OCI-LY3 (cell line): ENCODE measurements at regions not wholly inside any gene's neighbourhood (a gene's known extent, or its start where the extent isn't known, plus 50 kb on each side); places are given as distances from the start of the nearest gene placed in this dataset.

Experiments
- H2AFZ ChIP-seq: fragments of 200-600, 300-600 bp; shearing (Covaris generic); 2 replicates; pipeline ENCODE4 v1.6.0; 2014; ENCODE audit warnings: antibody characterized with exemption, low read depth, low read length
- H3K27ac ChIP-seq: fragments of 200-600, 300-600 bp; sonication (generic); 2 replicates; pipeline ENCODE4 v1.5.1; 2014; ENCODE audit warnings: mild to moderate bottlenecking, low read length, moderate library complexity, mixed read lengths
- H3K27me3 ChIP-seq: fragments of 200-600, 300-600 bp; sonication (generic); 2 replicates; pipeline ENCODE4 v1.6.1; 2014; ENCODE audit warnings: low read depth, low read length, mixed read lengths
- H3K36me3 ChIP-seq: fragments of 200-600, 300-600 bp; sonication (generic); replicated peaks from 2 replicates; pipeline ENCODE3; 2014; ENCODE audit warnings: low read depth, low read length, mixed read lengths
- H3K4me1 ChIP-seq: fragments of 300-600, 200-600 bp; sonication (generic); 2 replicates; pipeline ENCODE4 v1.6.1; 2014; ENCODE audit warnings: low read length, mixed read lengths
- H3K4me2 ChIP-seq: fragments of 200-600, 300-600 bp; sonication (generic); 2 replicates; pipeline ENCODE4 v1.6.1; 2014; ENCODE audit warnings: low read length, mixed read lengths
- H3K4me3 ChIP-seq: fragments of 300-600, 200-600 bp; sonication (generic); 2 replicates; pipeline ENCODE4 v1.5.1; 2014; ENCODE audit warnings: antibody characterized with exemption, mild to moderate bottlenecking, low read length, moderate library complexity
- H3K79me2 ChIP-seq: fragments of 300-600, 200-600 bp; shearing (Covaris generic); 2 replicates; pipeline ENCODE4 v1.6.1; 2014; ENCODE audit warnings: mild to moderate bottlenecking, low read length, mixed read lengths
- H3K9ac ChIP-seq: fragments of 300-600, 200-600 bp; shearing (Covaris generic); 2 replicates; pipeline ENCODE4 v1.6.0; 2014; ENCODE audit warnings: mild to moderate bottlenecking, low read length, moderate library complexity
- H3K9me3 ChIP-seq: fragments of 200-600, 300-600 bp; shearing (Covaris generic); 2 replicates; pipeline ENCODE4 v1.6.1; 2014; ENCODE audit warnings: low read length, mixed read lengths; ENCODE audit not compliant: insufficient read depth
- H4K20me1 ChIP-seq: fragments of 200-600, 300-600 bp; sonication (generic); 2 replicates; pipeline ENCODE4 v1.6.1; 2016; ENCODE audit warnings: low read length, mixed read lengths; ENCODE audit not compliant: insufficient read depth
- EZH2phosphoT487 ChIP-seq: fragments of 200-600 bp; shearing (Covaris generic); IDR thresholded peaks from 2 replicates; pipeline ENCODE4 v1.6.1; 2018; ENCODE audit warnings: antibody characterized with exemption, mixed run types, low read depth
- TF ChIP-seq, protein P1 (sequence below): fragments of 200-600, 300-600 bp; sonication (generic); IDR thresholded peaks from 2 replicates; pipeline ENCODE4 v1.5.1; 2014; ENCODE audit warnings: antibody characterized with exemption, low read length, low read depth

DNA sequence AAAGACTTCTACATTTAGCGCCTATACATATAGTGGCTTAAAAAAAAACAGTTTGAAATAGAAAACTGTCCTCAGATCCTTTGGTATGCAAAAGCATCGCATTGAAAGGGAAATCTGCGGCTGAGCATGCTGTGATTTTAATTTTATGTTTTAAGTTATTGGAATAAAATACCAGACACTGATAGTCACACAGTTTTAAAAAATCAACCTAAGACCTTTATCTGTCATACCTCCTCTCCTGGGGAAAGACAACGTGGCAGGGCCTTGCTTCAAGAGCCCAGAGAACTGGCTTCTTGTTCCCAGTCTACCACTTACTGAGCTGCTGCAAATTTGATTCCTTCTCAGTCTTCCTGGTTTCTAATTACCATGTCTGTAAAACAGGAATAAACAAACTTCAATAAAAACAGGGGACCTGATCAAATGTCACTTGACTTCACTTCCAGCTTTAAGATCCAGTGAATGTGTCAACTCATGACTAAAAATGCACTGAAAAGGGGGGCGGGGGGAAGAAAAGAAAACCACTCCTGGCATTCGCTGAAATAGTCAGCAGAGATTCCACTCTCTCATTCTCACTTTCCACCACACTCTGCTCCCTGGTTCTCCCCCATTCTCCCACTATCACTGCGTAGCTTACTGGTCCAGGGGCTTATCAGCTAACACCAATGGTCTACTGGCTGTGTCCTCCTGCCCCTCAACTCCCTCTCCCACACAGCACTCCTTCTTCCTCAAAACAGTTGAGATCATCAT, 494.7 kb upstream of the MARCKS start:
- no peaks in the 10 kb centered on the region for H3K9me3 ChIP-seq
- no peak overlapping the region for H2AFZ ChIP-seq
- H3K9ac ChIP-seq: no peak overlapping the region
- no peaks in the 10 kb centered on the region for H3K79me2 ChIP-seq
- H3K4me3 ChIP-seq: no peak overlapping the region
- H3K4me2 ChIP-seq: no peak overlapping the region
- no peaks in the 10 kb centered on the region for H4K20me1 ChIP-seq
- H3K27me3 ChIP-seq: no peaks in the 10 kb centered on the region
- H3K36me3 ChIP-seq: no peaks in the 10 kb centered on the region
- H3K27ac ChIP-seq: no peak overlapping the region
- no peaks in the 10 kb centered on the region; the same call in 1 of the 2 replicates for H3K4me1 ChIP-seq
- no peak for TF ChIP-seq EZH2phosphoT487
- TF ChIP-seq, protein P1, sequence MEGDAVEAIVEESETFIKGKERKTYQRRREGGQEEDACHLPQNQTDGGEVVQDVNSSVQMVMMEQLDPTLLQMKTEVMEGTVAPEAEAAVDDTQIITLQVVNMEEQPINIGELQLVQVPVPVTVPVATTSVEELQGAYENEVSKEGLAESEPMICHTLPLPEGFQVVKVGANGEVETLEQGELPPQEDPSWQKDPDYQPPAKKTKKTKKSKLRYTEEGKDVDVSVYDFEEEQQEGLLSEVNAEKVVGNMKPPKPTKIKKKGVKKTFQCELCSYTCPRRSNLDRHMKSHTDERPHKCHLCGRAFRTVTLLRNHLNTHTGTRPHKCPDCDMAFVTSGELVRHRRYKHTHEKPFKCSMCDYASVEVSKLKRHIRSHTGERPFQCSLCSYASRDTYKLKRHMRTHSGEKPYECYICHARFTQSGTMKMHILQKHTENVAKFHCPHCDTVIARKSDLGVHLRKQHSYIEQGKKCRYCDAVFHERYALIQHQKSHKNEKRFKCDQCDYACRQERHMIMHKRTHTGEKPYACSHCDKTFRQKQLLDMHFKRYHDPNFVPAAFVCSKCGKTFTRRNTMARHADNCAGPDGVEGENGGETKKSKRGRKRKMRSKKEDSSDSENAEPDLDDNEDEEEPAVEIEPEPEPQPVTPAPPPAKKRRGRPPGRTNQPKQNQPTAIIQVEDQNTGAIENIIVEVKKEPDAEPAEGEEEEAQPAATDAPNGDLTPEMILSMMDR: no peak

DNA sequence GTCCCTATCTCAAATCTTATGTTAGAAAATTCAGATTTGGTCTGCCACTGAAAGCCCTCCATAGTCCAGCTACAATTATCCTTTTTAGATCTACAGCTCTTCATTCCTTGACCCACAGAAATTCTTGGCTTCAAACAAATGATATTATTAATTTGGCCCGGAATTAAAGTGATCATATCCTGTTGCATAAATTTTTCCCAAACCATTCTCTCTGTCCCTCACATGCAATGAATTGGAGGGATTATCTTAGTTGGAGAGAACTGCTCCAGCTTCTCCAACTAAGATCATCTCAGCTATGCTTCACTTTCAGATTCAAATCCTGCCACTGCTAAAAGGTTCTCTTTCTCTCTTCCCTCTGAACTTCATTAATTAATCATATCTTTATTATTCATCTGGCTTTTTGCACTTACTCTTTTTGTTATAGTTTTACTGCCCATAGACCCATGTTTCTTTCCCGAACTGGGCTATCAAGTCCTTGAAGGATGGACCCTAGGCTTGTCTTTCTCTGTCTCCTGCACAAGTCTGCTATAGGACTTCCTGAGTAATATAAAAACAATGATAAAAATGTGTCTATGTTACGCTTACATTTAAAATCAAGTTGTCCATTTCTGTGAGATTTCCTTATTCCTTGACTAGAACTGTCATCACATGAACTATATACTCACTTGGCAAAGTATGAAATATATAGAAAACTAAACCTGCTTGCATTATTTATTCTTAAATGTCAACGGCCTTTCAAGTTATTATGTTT, 493.9 kb upstream of the MARCKS start:
- Histone ChIP-seq H3K79me2 (no peaks in the 10 kb centered on the region), H4K20me1 (no peaks in the 10 kb centered on the region), H3K9me3 (no peaks in the 10 kb centered on the region), H3K4me3 (no peak overlapping the region), H3K27ac (no peak overlapping the region), H2AFZ (no peak overlapping the region), H3K4me2 (no peak overlapping the region), H3K27me3 (no peaks in the 10 kb centered on the region), H3K4me1 (no peaks in the 10 kb centered on the region; the same call in 1 of the 2 replicates), H3K9ac (no peak overlapping the region), H3K36me3 (no peaks in the 10 kb centered on the region)
- TF ChIP-seq, protein P1: no peak
- TF ChIP-seq EZH2phosphoT487: no peak

DNA sequence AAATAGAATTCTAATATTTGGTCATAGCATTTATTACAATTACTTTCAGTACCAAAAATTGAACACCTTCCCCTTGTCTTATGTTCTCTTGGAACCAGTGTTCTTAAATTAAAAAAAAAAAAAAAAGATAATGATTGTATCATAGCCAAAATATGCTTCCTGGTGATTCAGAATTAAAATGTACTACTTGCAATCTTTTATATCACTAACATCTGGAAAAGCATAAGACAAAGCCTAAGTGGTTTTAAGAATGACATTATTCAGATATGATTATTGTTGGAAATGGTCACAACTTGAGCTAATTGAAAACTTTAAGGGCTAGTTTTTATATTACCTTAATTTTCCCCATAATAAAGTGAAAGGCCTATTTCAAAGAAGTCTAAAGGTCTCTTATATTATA, 493.3 kb upstream of the MARCKS start:
- no peaks in the 10 kb centered on the region; the same call in 1 of the 2 replicates for H3K4me1 ChIP-seq
- no peak overlapping the region for H3K9ac ChIP-seq
- no peaks in the 10 kb centered on the region for H4K20me1 ChIP-seq
- no peak overlapping the region for H3K4me3 ChIP-seq
- TF ChIP-seq, protein P1: no peak
- TF ChIP-seq EZH2phosphoT487: no peak
- no peaks in the 10 kb centered on the region for H3K79me2 ChIP-seq
- H2AFZ ChIP-seq: no peak overlapping the region
- no peaks in the 10 kb centered on the region for H3K27me3 ChIP-seq
- H3K36me3 ChIP-seq: no peaks in the 10 kb centered on the region
- no peaks in the 10 kb centered on the region for H3K9me3 ChIP-seq
- no peak overlapping the region for H3K4me2 ChIP-seq
- no peak overlapping the region for H3K27ac ChIP-seq

DNA sequence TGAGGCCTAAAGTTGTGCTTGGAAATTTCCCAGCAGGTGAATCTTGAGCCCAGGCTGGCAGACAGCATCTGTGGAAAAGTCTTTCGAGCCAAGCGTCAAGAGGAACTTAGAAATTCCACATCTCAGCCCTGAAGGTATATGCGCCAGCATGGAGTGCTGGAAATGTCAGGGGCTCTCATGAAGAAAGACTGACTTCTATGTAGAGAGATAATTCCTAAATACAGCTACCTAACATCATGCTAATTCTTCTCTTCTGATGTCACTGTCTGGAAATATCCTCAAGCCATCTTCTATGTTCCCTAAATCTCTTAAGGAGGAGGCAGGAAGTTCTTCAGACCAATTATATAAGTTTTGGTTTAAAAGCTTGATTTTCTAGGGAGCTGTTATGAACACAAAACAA, 492.4 kb upstream of the MARCKS start:
- no peaks in the 10 kb centered on the region for H3K27me3 ChIP-seq
- no peaks in the 10 kb centered on the region for H3K79me2 ChIP-seq
- no peaks in the 10 kb centered on the region; the same call in 1 of the 2 replicates for H3K4me1 ChIP-seq
- no peaks in the 10 kb centered on the region for H3K36me3 ChIP-seq
- H3K27ac ChIP-seq: no peak overlapping the region
- H3K9me3 ChIP-seq: no peaks in the 10 kb centered on the region
- H3K4me3 ChIP-seq: no peak overlapping the region
- H2AFZ ChIP-seq: no peak overlapping the region
- no peaks in the 10 kb centered on the region for H4K20me1 ChIP-seq
- no peak overlapping the region for H3K4me2 ChIP-seq
- TF ChIP-seq EZH2phosphoT487: no peak
- TF ChIP-seq, protein P1: no peak
- no peak overlapping the region for H3K9ac ChIP-seq
